HCT116 (cell line): ENCODE measurements at regions not wholly inside any gene's neighbourhood (a gene's known extent, or its start where the extent isn't known, plus 50 kb on each side); places are given as distances from the start of the nearest gene placed in this dataset.

Experiments
- CTCF ChIP-seq, 3 experiments: fragments of 200-600 bp in 1 of 3; sonication (generic) in 1 of 3; IDR thresholded peaks in 2 of 3; conservative IDR thresholded peaks in 1 of 3; 2 replicates each; pipeline ENCODE4 v1.5.1; 2012 to 2017; ENCODE audit warnings: low read depth in 2 of 3, low read length in 2 of 3, antibody characterized with exemption in 1 of 3, borderline replicate concordance in 1 of 3, control low read depth in 1 of 3, mild to moderate bottlenecking in 1 of 3, mixed read lengths in 1 of 3, mixed run types in 1 of 3, moderate library complexity in 1 of 3; ENCODE audit not compliant: insufficient read depth in 1 of 3
- EZH2 ChIP-seq: fragments of 200-600 bp; sonication (generic); IDR thresholded peaks from 2 replicates; pipeline ENCODE4 v1.6.1; 2017; ENCODE audit warnings: antibody characterized with exemption, mixed run types
- MAX ChIP-seq: IDR thresholded peaks from 2 replicates; pipeline ENCODE4 v1.6.1; 2012
- POLR2A ChIP-seq: IDR thresholded peaks from 2 replicates; pipeline ENCODE4 v1.7.0; 2011; ENCODE audit warnings: borderline replicate concordance; ENCODE audit not compliant: insufficient read depth, insufficient read length; ENCODE audit errors: extremely low read depth
- POLR2AphosphoS5 ChIP-seq: IDR thresholded peaks from 2 replicates; pipeline ENCODE4 v1.6.1; 2011; ENCODE audit warnings: mild to moderate bottlenecking, low read depth, low read length, moderate library complexity

- TF ChIP-seq CTCF (IDR thresholded peaks at IDR 0.05 in 2 of 3, conservative IDR thresholded peaks at IDR 0.05 in 1 of 3; ENCODE audit: borderline replicate concordance in 1 of 3, insufficient read depth in 1 of 3, low read depth in 2 of 3, low read length in 2 of 3), result no peak
- no peak for TF ChIP-seq MAX
- TF ChIP-seq POLR2A, result no peak
- TF ChIP-seq POLR2AphosphoS5, result no peak
- no peak for TF ChIP-seq EZH2
Measured at GRCh38 chr2:224102991-224103390, 63.9 kb upstream of the SERPINE2 start.
